Activated CD8-positive, alpha-beta T cell treated with anti-CD3 and anti-CD28 coated beads, Interleukin-2, amount 10 ng/mL, durations not matched to agents 7 days and 5 days (primary cell): ENCODE measurements at regions not wholly inside any gene's neighbourhood (a gene's known extent, or its start where the extent isn't known, plus 50 kb on each side); places are given as distances from the start of the nearest gene placed in this dataset.

Experiments used
- ATAC-seq: fragments of 150-1000 bp; cut with Tn5 transposase; one replicate; pipeline ENCODE4 v1.10.0; 2021; ENCODE audit warnings: moderate library complexity
- CTCF ChIA-PET: fragments of 350-600 bp; sonication (Branson Sonifier 250); formaldehyde crosslinking; loops from one replicate; lab custom pipeline; 2021; ENCODE audit warnings: antibody characterized with exemption; lab: Charles Lee
- POLR2A ChIA-PET: fragments of 350-600 bp; sonication (Branson Sonifier 250); formaldehyde crosslinking; loops from one replicate; lab custom pipeline; 2021; ENCODE audit warnings: antibody characterized with exemption; lab: Charles Lee
- DNase-seq: peaks from one replicate; pipeline ENCODE4 v3.0.0-alpha.2; 2020
- H3K27ac Mint-ChIP-seq: one replicate; pipeline ENCODE4 v1.8.0; 2021; ENCODE audit warnings: mild to moderate bottlenecking, mixed read lengths
- H3K27me3 Mint-ChIP-seq: one replicate; pipeline ENCODE4 v1.8.0; 2021; ENCODE audit warnings: low read depth, mixed read lengths
- H3K36me3 Mint-ChIP-seq: one replicate; pipeline ENCODE4 v1.8.0; 2021; ENCODE audit warnings: low read depth, mixed read lengths
- H3K4me1 Mint-ChIP-seq: one replicate; pipeline ENCODE4 v1.8.0; 2021; ENCODE audit warnings: low read depth, mixed read lengths
- H3K4me3 Mint-ChIP-seq: one replicate; pipeline ENCODE4 v1.8.0; 2021; ENCODE audit warnings: mild to moderate bottlenecking, mixed read lengths
- H3K9me3 Mint-ChIP-seq: one replicate; pipeline ENCODE4 v1.8.0; 2022; ENCODE audit warnings: mixed read lengths; ENCODE audit not compliant: insufficient read depth

DNA sequence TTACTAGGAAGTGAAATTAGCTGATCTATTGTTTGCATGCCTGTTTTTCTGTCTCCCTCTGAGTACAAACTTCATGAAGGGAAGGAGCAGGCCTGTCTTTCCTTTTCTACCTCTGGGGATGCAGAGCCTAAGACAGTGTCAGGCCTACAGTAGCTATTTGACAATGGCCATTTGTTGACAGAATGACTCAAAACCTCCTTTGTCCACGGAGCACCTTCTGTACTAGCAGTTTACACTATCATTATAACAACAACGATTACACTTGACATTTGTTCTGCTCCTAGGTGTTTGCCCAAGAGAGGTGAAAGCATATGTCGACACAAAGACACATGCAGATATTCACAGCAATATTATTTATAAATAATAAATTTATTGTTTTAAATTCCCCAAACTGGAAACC, 132.3 kb upstream of the IRX3 start:
- no peaks in the 10 kb centered on the region for H3K36me3 Mint-ChIP-seq
- POLR2A ChIA-PET = no interaction called here
- H3K4me1 Mint-ChIP-seq = no peaks in the 10 kb centered on the region
- no peak overlapping the region for H3K27ac Mint-ChIP-seq
- no peaks in the 10 kb centered on the region for H3K27me3 Mint-ChIP-seq
- H3K4me3 Mint-ChIP-seq = no peak overlapping the region
- no peaks in the 10 kb centered on the region for H3K9me3 Mint-ChIP-seq
- CTCF ChIA-PET = no interaction called here
- no peak for DNase-seq
- ATAC-seq = no peak

DNA sequence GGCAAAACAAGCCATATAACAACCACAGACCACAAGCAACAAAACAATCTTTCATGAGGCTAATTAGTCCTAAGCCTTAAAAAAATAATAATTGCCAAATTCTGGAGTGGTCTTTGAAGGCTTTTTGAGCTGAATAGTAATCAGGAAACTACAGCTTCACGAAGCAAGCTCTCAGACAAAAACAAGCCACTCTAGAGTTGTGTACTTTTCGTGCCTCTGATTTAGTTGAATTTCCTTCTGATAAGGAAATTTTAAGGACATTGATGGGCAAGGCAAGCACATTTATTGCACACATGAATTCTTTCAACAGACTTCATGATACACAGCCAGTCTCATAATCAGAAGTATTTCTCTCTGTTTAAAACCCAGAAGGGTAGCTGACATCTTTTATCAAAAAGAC, 130.8 kb upstream of the IRX3 start:
- POLR2A ChIA-PET = no interaction called here
- Mint-ChIP-seq H3K36me3 (no peaks in the 10 kb centered on the region), H3K4me3 (no peak overlapping the region), H3K27ac (no peak overlapping the region), H3K4me1 (no peaks in the 10 kb centered on the region), H3K9me3 (no peaks in the 10 kb centered on the region), H3K27me3 (no peaks in the 10 kb centered on the region)
- CTCF ChIA-PET = no interaction called here
- ATAC-seq = no peak
- DNase-seq = no peak

DNA sequence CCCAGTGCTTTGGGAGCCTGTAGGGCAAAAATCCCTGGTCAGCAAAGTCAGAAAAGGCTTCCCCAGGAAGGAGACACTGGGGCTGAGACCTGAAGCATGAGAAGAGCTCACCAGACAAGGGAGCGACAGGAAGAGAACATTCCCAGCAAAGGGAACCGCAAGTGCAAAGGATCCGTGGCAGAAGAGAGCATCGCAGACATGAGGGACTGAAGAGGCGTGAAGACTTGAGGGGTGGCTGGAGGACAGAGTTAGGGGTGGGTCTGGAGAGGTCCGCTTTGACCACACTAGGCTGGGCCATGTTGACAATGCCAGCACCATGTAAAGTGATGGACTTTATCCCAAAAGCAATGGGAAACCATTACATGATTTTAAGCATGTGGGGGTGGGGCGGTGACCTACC, 128.1 kb upstream of the IRX3 start:
- ChIA-PET CTCF (no interaction called here), POLR2A (no interaction called here)
- H3K36me3 Mint-ChIP-seq = no peaks in the 10 kb centered on the region
- no peaks in the 10 kb centered on the region for H3K9me3 Mint-ChIP-seq
- no peak for ATAC-seq
- DNase-seq = no peak
- H3K4me1 Mint-ChIP-seq = no peaks in the 10 kb centered on the region
- H3K4me3 Mint-ChIP-seq = no peak overlapping the region
- H3K27ac Mint-ChIP-seq = no peak overlapping the region
- peaks cover 6% of the 10 kb centered on the region for H3K27me3 Mint-ChIP-seq

GRCh38 chr16:54412777-54413455, 126.3 kb upstream of the IRX3 start:
- ChIA-PET POLR2A (no interaction called here), CTCF (no interaction called here)
- Mint-ChIP-seq H3K4me1 (no peaks in the 10 kb centered on the region), H3K27me3 (peaks cover 6% of the 10 kb centered on the region), H3K36me3 (no peaks in the 10 kb centered on the region), H3K4me3 (no peak overlapping the region), H3K27ac (no peak overlapping the region), H3K9me3 (no peaks in the 10 kb centered on the region)
- ATAC-seq (no peak), DNase-seq (no peak)

- H3K4me1 Mint-ChIP-seq = no peaks in the 10 kb centered on the region
- DNase-seq (no peak), ATAC-seq (no peak)
- H3K9me3 Mint-ChIP-seq = no peaks in the 10 kb centered on the region
- peaks cover 6% of the 10 kb centered on the region for H3K27me3 Mint-ChIP-seq
- H3K4me3 Mint-ChIP-seq = no peak overlapping the region
- CTCF ChIA-PET = no interaction called here
- H3K27ac Mint-ChIP-seq = no peak overlapping the region
- H3K36me3 Mint-ChIP-seq = no peaks in the 10 kb centered on the region
- POLR2A ChIA-PET = no interaction called here
These were observed 125.5 kb upstream of the IRX3 start for GRCh38 chr16:54412037-54412436.

DNA sequence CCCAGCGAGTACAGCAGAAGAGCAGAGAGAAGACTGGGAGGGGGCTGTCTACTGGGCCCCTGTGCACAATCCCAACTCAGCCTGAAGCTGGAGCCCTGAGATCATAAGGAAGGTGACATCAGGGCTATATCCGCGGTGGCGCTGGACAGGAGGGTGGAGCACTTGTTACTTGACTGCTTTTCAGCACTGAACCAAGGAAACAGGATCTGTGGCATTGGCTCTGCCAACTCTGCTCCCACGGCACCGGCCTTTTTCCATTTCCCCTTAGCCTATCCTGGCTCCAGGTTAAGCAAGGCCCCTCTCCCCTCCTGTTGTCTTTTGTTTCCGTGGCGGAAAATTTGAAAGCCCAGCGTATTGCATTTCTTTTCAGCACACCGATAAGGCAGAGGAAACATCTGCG, 125.0 kb upstream of the IRX3 start:
- CTCF ChIA-PET = no interaction called here
- POLR2A ChIA-PET = no interaction called here
- Mint-ChIP-seq H3K27ac (no peak overlapping the region), H3K36me3 (no peaks in the 10 kb centered on the region), H3K4me3 (no peak overlapping the region), H3K4me1 (no peaks in the 10 kb centered on the region), H3K9me3 (no peaks in the 10 kb centered on the region), H3K27me3 (peaks cover 6% of the 10 kb centered on the region)
- DNase-seq (no peak), ATAC-seq (no peak)

- ATAC-seq (no peak), DNase-seq (no peak)
- no peak overlapping the region for H3K27ac Mint-ChIP-seq
- H3K36me3 Mint-ChIP-seq = no peaks in the 10 kb centered on the region
- POLR2A ChIA-PET = no interaction called here
- H3K9me3 Mint-ChIP-seq = no peaks in the 10 kb centered on the region
- H3K4me3 Mint-ChIP-seq = no peak overlapping the region
- CTCF ChIA-PET = no interaction called here
- H3K27me3 Mint-ChIP-seq = peaks cover 6% of the 10 kb centered on the region
- H3K4me1 Mint-ChIP-seq = no peaks in the 10 kb centered on the region
These were observed 123.4 kb upstream of the IRX3 start for GRCh38 chr16:54409982-54410381.

DNA sequence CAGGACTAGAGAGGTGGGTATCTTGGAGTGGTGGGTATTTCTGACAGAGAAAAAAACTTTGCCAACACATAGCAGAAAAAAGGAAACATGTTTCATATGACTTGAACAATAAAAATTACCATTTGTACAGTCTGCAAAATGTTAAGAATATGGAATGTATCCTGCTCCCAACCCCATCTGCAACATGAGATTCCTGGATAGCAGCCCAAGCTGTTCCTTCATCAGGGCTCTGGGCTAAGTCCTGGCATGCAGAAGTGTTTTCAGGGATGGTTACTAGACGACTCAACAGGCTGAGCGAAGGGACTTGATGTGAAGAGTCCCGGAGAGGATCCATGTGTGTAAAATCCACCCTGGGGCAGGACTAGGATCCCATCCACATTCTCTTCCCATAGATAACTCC, 121.0 kb upstream of the IRX3 start:
- H3K4me1 Mint-ChIP-seq = no peaks in the 10 kb centered on the region
- DNase-seq (no peak), ATAC-seq (no peak)
- no peaks in the 10 kb centered on the region for H3K36me3 Mint-ChIP-seq
- ChIA-PET CTCF (no interaction called here), POLR2A (no interaction called here)
- peaks cover 6% of the 10 kb centered on the region for H3K27me3 Mint-ChIP-seq
- no peak overlapping the region for H3K4me3 Mint-ChIP-seq
- H3K27ac Mint-ChIP-seq = no peak overlapping the region
- H3K9me3 Mint-ChIP-seq = no peaks in the 10 kb centered on the region

- H3K9me3 Mint-ChIP-seq = no peaks in the 10 kb centered on the region
- no peaks in the 10 kb centered on the region for H3K4me1 Mint-ChIP-seq
- H3K4me3 Mint-ChIP-seq = no peak overlapping the region
- ChIA-PET CTCF (no interaction called here), POLR2A (interaction anchor here (0.6 kb wide), 1 partner anchor 385 kb away, joined by 3 read pairs; no protein-coding TSS in a partner anchor)
- ATAC-seq (no peak), DNase-seq (no peak)
- no peaks in the 10 kb centered on the region for H3K36me3 Mint-ChIP-seq
- no peak overlapping the region for H3K27ac Mint-ChIP-seq
- H3K27me3 Mint-ChIP-seq = no peaks in the 10 kb centered on the region
These were observed 118.9 kb upstream of the IRX3 start for GRCh38 chr16:54405478-54405877.

GRCh38 chr16:54403580-54403979, 117.0 kb upstream of the IRX3 start:
- no peaks in the 10 kb centered on the region for H3K36me3 Mint-ChIP-seq
- H3K9me3 Mint-ChIP-seq = no peaks in the 10 kb centered on the region
- CTCF ChIA-PET = no interaction called here
- H3K27me3 Mint-ChIP-seq = no peaks in the 10 kb centered on the region
- POLR2A ChIA-PET = no interaction called here
- no peak for DNase-seq
- H3K27ac Mint-ChIP-seq = no peak overlapping the region
- ATAC-seq = no peak
- H3K4me3 Mint-ChIP-seq = no peak overlapping the region
- H3K4me1 Mint-ChIP-seq = no peaks in the 10 kb centered on the region

- Mint-ChIP-seq H3K27me3 (no peaks in the 10 kb centered on the region), H3K4me1 (no peaks in the 10 kb centered on the region), H3K36me3 (no peaks in the 10 kb centered on the region), H3K4me3 (no peak overlapping the region), H3K9me3 (no peaks in the 10 kb centered on the region), H3K27ac (no peak overlapping the region)
- ATAC-seq (no peak), DNase-seq (no peak)
- ChIA-PET CTCF (no interaction called here), POLR2A (no interaction called here)
These were observed 116.3 kb upstream of the IRX3 start for GRCh38 chr16:54402873-54403272.

DNA sequence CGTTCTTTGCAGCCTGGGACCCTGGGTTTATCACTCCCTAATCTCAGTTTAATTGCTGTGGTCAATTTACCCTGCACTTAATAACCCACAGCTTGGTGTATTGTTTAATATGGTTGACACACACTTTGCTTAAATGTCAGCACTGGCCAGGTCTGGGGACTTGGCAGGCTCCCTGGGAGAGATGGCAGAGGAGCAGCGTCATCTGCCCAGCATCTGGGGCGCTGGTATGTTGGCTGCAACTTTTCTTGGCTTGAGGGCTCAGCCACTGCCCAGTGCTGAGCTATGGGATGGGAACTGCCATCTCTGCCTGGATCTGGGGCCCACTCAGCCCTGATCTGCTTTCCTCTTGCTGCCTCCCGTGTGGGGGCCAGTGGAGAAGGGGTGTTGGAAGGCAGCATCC, 115.7 kb upstream of the IRX3 start:
- Mint-ChIP-seq H3K4me3 (no peak overlapping the region), H3K4me1 (no peaks in the 10 kb centered on the region), H3K9me3 (no peaks in the 10 kb centered on the region), H3K27ac (no peak overlapping the region), H3K36me3 (no peaks in the 10 kb centered on the region), H3K27me3 (no peaks in the 10 kb centered on the region)
- ChIA-PET CTCF (no interaction called here), POLR2A (no interaction called here)
- DNase-seq (no peak), ATAC-seq (no peak)

DNA sequence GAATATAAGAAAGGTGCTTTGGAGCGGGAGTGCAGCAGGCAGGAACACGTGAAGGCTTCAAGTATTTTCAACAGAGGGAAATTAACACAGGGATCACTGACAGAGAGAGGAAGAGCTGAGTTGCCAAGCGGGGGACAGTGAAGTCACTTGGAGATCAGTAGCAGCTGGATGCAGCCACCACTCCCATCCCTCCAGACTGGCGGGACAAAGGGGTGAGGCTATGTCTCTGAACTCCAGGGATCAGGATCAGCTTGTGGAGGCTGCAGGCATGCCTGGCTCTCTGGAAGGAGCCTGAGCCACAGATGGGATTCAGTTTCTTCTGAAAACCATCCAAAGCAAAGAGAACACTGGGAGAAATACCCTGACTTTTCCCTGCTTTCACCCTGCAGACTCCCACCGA, 113.7 kb upstream of the IRX3 start:
- ATAC-seq (no peak), DNase-seq (no peak)
- no peaks in the 10 kb centered on the region for H3K9me3 Mint-ChIP-seq
- no peaks in the 10 kb centered on the region for H3K4me1 Mint-ChIP-seq
- H3K27ac Mint-ChIP-seq = no peak overlapping the region
- H3K27me3 Mint-ChIP-seq = no peaks in the 10 kb centered on the region
- H3K4me3 Mint-ChIP-seq = no peak overlapping the region
- CTCF ChIA-PET = no interaction called here
- H3K36me3 Mint-ChIP-seq = no peaks in the 10 kb centered on the region
- POLR2A ChIA-PET = no interaction called here
